ENCODE measurements at regions not wholly inside any gene's neighbourhood (a gene's known extent, or its start where the extent isn't known, plus 50 kb on each side); places are given as distances from the start of the nearest gene placed in this dataset.

DNA sequence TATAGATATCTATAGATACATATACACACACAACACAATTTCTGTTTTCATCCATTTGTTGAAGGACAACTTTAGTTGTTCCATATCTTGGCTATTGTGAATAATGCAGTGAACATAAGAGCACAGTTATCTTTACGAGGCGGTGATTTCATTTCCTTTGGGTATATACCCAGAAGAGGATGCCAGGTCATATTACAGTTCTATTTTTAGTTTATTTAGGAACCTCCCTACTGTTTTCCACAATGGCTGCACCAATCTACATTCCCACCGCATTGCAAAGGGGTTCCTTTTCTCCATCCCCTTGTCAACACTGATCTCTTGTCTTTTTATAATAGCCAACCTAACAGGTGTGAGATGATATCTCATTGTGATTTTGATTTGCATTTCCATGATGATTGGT, 143.4 kb upstream of the ARHGAP5 start:
- TF ChIP-seq, protein P1, sequence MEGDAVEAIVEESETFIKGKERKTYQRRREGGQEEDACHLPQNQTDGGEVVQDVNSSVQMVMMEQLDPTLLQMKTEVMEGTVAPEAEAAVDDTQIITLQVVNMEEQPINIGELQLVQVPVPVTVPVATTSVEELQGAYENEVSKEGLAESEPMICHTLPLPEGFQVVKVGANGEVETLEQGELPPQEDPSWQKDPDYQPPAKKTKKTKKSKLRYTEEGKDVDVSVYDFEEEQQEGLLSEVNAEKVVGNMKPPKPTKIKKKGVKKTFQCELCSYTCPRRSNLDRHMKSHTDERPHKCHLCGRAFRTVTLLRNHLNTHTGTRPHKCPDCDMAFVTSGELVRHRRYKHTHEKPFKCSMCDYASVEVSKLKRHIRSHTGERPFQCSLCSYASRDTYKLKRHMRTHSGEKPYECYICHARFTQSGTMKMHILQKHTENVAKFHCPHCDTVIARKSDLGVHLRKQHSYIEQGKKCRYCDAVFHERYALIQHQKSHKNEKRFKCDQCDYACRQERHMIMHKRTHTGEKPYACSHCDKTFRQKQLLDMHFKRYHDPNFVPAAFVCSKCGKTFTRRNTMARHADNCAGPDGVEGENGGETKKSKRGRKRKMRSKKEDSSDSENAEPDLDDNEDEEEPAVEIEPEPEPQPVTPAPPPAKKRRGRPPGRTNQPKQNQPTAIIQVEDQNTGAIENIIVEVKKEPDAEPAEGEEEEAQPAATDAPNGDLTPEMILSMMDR (IDR thresholded peaks at IDR 0.05), result no peak
- no peak for TF ChIP-seq POLR2A (IDR thresholded peaks at IDR 0.05)
